ENCODE measurements at regions not wholly inside any gene's neighbourhood (a gene's known extent, or its start where the extent isn't known, plus 50 kb on each side); places are given as distances from the start of the nearest gene placed in this dataset.

DNA sequence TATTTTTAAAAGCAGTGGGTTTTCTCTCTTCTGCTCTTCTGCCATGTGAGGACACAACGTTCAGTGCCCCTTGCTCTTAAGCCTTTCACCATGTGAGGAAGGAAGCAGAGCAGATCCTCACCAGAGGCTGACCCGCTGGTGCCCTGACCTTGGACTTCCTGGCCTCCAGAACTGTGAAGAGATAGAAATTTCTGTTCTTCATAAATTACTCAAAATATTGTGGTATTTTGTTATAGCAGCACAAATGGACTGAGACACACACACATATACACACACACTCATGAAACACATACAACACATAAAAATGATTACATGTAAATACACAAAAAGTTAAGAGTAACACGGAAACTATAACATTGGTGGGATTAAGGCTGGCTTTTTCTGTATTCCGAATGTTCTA is 244.8 kb upstream of the NOCT start:
- no peaks in the 10 kb centered on the region for H3K36me3 ChIP-seq (ENCODE audit: control insufficient read depth, insufficient read depth, low read length)
- no peak overlapping the region for H3K4me3 ChIP-seq (ENCODE audit: low read depth, low read length)
- no peak for DNase-seq (ENCODE audit: low read depth)
- H3K27me3 ChIP-seq (ENCODE audit: control insufficient read depth, insufficient read depth, low read length) = no peaks in the 10 kb centered on the region
- TF ChIP-seq, protein P1, sequence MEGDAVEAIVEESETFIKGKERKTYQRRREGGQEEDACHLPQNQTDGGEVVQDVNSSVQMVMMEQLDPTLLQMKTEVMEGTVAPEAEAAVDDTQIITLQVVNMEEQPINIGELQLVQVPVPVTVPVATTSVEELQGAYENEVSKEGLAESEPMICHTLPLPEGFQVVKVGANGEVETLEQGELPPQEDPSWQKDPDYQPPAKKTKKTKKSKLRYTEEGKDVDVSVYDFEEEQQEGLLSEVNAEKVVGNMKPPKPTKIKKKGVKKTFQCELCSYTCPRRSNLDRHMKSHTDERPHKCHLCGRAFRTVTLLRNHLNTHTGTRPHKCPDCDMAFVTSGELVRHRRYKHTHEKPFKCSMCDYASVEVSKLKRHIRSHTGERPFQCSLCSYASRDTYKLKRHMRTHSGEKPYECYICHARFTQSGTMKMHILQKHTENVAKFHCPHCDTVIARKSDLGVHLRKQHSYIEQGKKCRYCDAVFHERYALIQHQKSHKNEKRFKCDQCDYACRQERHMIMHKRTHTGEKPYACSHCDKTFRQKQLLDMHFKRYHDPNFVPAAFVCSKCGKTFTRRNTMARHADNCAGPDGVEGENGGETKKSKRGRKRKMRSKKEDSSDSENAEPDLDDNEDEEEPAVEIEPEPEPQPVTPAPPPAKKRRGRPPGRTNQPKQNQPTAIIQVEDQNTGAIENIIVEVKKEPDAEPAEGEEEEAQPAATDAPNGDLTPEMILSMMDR (IDR thresholded peaks at IDR 0.05; ENCODE audit: insufficient read depth, low read length, poor library complexity, severe bottlenecking) = no peak

DNA sequence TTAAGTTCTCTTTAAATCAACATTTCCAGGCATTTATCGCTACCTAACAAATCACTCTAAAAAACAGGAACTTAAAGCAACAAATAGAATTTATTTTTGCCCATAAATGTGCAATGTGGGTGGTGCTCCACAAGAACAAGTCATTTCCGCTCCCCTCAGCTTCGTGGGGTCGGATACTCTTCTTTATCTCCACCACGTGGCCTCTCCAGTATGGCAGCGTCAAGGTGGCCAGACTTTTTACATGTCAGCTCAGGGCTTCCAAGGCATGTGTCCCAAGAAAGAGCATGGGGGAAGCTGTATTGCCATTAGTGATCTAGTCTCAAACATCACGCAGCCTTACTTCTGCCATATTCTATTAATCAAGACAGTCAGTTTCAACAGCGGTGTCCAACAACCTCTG is 249.2 kb upstream of the NOCT start:
- no peak for DNase-seq (ENCODE audit: low read depth)
- Histone ChIP-seq H3K36me3 (ENCODE audit: control insufficient read depth, insufficient read depth, low read length) (no peaks in the 10 kb centered on the region), H3K4me3 (ENCODE audit: low read depth, low read length) (no peak overlapping the region), H3K27me3 (ENCODE audit: control insufficient read depth, insufficient read depth, low read length) (no peaks in the 10 kb centered on the region)
- TF ChIP-seq, protein P1 (IDR thresholded peaks at IDR 0.05; ENCODE audit: insufficient read depth, low read length, poor library complexity, severe bottlenecking) = no peak

- TF ChIP-seq, protein P1 (IDR thresholded peaks at IDR 0.05; ENCODE audit: insufficient read depth, low read length, poor library complexity, severe bottlenecking) = no peak
- H3K36me3 ChIP-seq (ENCODE audit: control insufficient read depth, insufficient read depth, low read length) = no peaks in the 10 kb centered on the region
- no peak for DNase-seq (ENCODE audit: low read depth)
- H3K27me3 ChIP-seq (ENCODE audit: control insufficient read depth, insufficient read depth, low read length) = no peaks in the 10 kb centered on the region
- H3K4me3 ChIP-seq (ENCODE audit: low read depth, low read length) = no peak overlapping the region
These were observed 250.1 kb upstream of the NOCT start for GRCh38 chr4:138765442-138765841.

DNA sequence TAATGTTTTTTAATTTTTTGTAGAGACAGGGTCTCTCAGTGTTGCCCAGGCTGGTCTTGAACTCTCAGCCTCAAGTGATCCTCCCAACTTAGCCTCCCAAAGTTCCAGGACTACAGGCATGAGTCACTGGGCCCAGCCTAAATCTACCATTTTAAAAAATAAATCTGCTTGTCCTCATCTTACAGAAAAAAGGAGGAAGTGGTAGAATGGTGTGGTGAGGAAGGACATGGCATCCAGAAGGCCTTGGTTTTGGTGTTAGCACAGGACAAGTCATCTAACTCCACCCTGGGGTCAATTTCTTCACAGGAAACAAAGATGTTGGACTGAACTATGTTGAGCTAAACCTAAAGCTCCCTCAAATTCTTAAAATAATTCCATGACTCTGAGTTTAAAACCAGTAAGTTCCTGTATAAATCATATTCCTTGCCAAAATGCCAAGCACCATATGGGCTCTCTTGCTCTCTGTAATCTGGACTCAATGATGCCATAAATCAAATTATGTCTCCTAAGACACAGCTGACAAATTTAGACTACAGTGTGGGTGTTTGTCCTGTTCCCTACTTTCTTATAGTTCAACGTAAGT is 253.9 kb upstream of the NOCT start:
- TF ChIP-seq, protein P1 (IDR thresholded peaks at IDR 0.05; ENCODE audit: insufficient read depth, low read length, poor library complexity, severe bottlenecking) = no peak
- DNase-seq (ENCODE audit: low read depth) = no peak
- Histone ChIP-seq H3K27me3 (ENCODE audit: control insufficient read depth, insufficient read depth, low read length) (no peaks in the 10 kb centered on the region), H3K36me3 (ENCODE audit: control insufficient read depth, insufficient read depth, low read length) (no peaks in the 10 kb centered on the region), H3K4me3 (ENCODE audit: low read depth, low read length) (no peak overlapping the region)

DNA sequence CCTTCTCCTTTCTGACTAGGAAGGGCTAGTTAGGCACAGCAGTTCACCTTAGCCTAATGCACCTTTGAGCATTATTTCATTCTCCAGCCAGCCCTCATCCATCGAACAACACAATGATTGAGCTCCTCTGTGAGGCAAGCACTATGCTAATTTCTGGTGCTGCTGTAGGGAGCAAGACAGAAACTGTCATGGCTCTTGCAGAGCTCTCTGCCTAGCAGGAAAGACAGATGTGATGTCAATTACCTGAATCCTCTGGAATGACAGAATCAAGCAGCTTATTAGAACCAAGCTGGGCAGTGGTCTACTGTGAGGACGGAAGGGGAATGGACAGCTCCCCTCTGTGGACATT is 256.1 kb upstream of the NOCT start:
- Histone ChIP-seq H3K36me3 (ENCODE audit: control insufficient read depth, insufficient read depth, low read length) (no peaks in the 10 kb centered on the region), H3K27me3 (ENCODE audit: control insufficient read depth, insufficient read depth, low read length) (no peaks in the 10 kb centered on the region), H3K4me3 (ENCODE audit: low read depth, low read length) (no peak overlapping the region)
- DNase-seq (ENCODE audit: low read depth) = no peak
- TF ChIP-seq, protein P1 (IDR thresholded peaks at IDR 0.05; ENCODE audit: insufficient read depth, low read length, poor library complexity, severe bottlenecking) = no peak

GRCh38 chr4:138758876-138759553 is 256.6 kb upstream of the NOCT start:
- H3K27me3 ChIP-seq (ENCODE audit: control insufficient read depth, insufficient read depth, low read length) = no peaks in the 10 kb centered on the region
- TF ChIP-seq, protein P1 (IDR thresholded peaks at IDR 0.05; ENCODE audit: insufficient read depth, low read length, poor library complexity, severe bottlenecking) = no peak
- no peak for DNase-seq (ENCODE audit: low read depth)

More at GRCh38 chr4:138758876-138759553, 256.6 kb upstream of the NOCT start:
- H3K36me3 ChIP-seq (ENCODE audit: control insufficient read depth, insufficient read depth, low read length) = no peaks in the 10 kb centered on the region
- no peak overlapping the region for H3K4me3 ChIP-seq (ENCODE audit: low read depth, low read length)
